ENCODE measurements at regions not wholly inside any gene's neighbourhood (a gene's known extent, or its start where the extent isn't known, plus 50 kb on each side); places are given as distances from the start of the nearest gene placed in this dataset.

GRCh38 chr2:71846669-71847291 is 300.9 kb downstream of the CYP26B1 start:
- Histone ChIP-seq H3K4me3 (no peak overlapping the region), H3K27me3 (no peaks in the 10 kb centered on the region), H3K27ac (no peak overlapping the region), H3K4me2 (no peak overlapping the region), H3K79me2 (no peaks in the 10 kb centered on the region), H4K20me1 (ENCODE audit: insufficient read depth, poor library complexity, severe bottlenecking) (no peaks in the 10 kb centered on the region), H3K9me2 (replicated peaks; ENCODE audit: insufficient read depth) (no peaks in the 10 kb centered on the region), H2AFZ (no peak overlapping the region), H3K9me3 (ENCODE audit: low read depth) (no peaks in the 10 kb centered on the region), H3K4me1 (ENCODE audit: insufficient read depth) (peaks cover 2% of the 10 kb centered on the region), H3K36me3 (replicated peaks; ENCODE audit: insufficient read depth, low read depth) (no peaks in the 10 kb centered on the region)
- WGBS (ENCODE audit: low lambda C conversion rate, missing lambda C conversion rate) = 80% methylated on average over 3 of the region's 3 CpGs
- DNase-seq (ENCODE audit: low spot score) = no peak
- TF ChIP-seq EZH2phosphoT487 (IDR thresholded peaks at IDR 0.05; ENCODE audit: low read depth, severe bottlenecking, unreplicated experiment) = no peak
- no peak for TF ChIP-seq EZH2 (IDR thresholded peaks at IDR 0.05; ENCODE audit: borderline replicate concordance)
- no peak for TF ChIP-seq CTCF (IDR thresholded peaks at IDR 0.05; ENCODE audit: poor library complexity)

GRCh38 chr2:71846072-71846471 is 301.6 kb downstream of the CYP26B1 start:
- Histone ChIP-seq H4K20me1 (ENCODE audit: insufficient read depth, poor library complexity, severe bottlenecking) (no peaks in the 10 kb centered on the region), H3K79me2 (no peaks in the 10 kb centered on the region), H2AFZ (no peak overlapping the region), H3K27ac (no peak overlapping the region), H3K4me1 (ENCODE audit: insufficient read depth) (no peaks in the 10 kb centered on the region), H3K4me3 (no peak overlapping the region), H3K4me2 (no peak overlapping the region), H3K36me3 (replicated peaks; ENCODE audit: insufficient read depth, low read depth) (no peaks in the 10 kb centered on the region), H3K9me3 (ENCODE audit: low read depth) (no peaks in the 10 kb centered on the region), H3K9me2 (replicated peaks; ENCODE audit: insufficient read depth) (no peaks in the 10 kb centered on the region), H3K27me3 (no peaks in the 10 kb centered on the region)
- WGBS (ENCODE audit: low lambda C conversion rate, missing lambda C conversion rate) = 81% methylated on average over 2 of the region's 2 CpGs
- no peak for DNase-seq (ENCODE audit: low spot score)
- no peak for TF ChIP-seq EZH2 (IDR thresholded peaks at IDR 0.05; ENCODE audit: borderline replicate concordance)
- no peak for TF ChIP-seq EZH2phosphoT487 (IDR thresholded peaks at IDR 0.05; ENCODE audit: low read depth, severe bottlenecking, unreplicated experiment)
- TF ChIP-seq CTCF (IDR thresholded peaks at IDR 0.05; ENCODE audit: poor library complexity) = no peak

- no peaks in the 10 kb centered on the region for H3K4me1 ChIP-seq (ENCODE audit: insufficient read depth)
- no peaks in the 10 kb centered on the region for H3K36me3 ChIP-seq (replicated peaks; ENCODE audit: insufficient read depth, low read depth)
- no peak overlapping the region for H2AFZ ChIP-seq
- TF ChIP-seq EZH2 (IDR thresholded peaks at IDR 0.05; ENCODE audit: borderline replicate concordance) (no peak), CTCF (IDR thresholded peaks at IDR 0.05; ENCODE audit: poor library complexity) (no peak), EZH2phosphoT487 (IDR thresholded peaks at IDR 0.05; ENCODE audit: low read depth, severe bottlenecking, unreplicated experiment) (no peak)
- no peaks in the 10 kb centered on the region for H4K20me1 ChIP-seq (ENCODE audit: insufficient read depth, poor library complexity, severe bottlenecking)
- H3K4me3 ChIP-seq = no peak overlapping the region
- H3K9me3 ChIP-seq (ENCODE audit: low read depth) = no peaks in the 10 kb centered on the region
- no peak for DNase-seq (ENCODE audit: low spot score)
- no peak overlapping the region for H3K27ac ChIP-seq
- no peaks in the 10 kb centered on the region for H3K9me2 ChIP-seq (replicated peaks; ENCODE audit: insufficient read depth)
- WGBS (ENCODE audit: low lambda C conversion rate, missing lambda C conversion rate) = 79% methylated on average over 4 of the region's 4 CpGs
- H3K79me2 ChIP-seq = no peaks in the 10 kb centered on the region
- no peak overlapping the region for H3K4me2 ChIP-seq
- peaks cover 4% of the 10 kb centered on the region for H3K27me3 ChIP-seq
Observed at GRCh38 chr2:71844967-71845366, 302.7 kb downstream of the CYP26B1 start.

Data from hepatocyte (in vitro differentiated cells).